CD4-positive, CD25-positive, alpha-beta regulatory T cell (primary cell): ENCODE measurements at regions not wholly inside any gene's neighbourhood (a gene's known extent, or its start where the extent isn't known, plus 50 kb on each side); places are given as distances from the start of the nearest gene placed in this dataset.

Experiments
- ATAC-seq, 2 donors: fragments of 150-1000 bp; cut with Tn5 transposase; one replicate each; pipeline ENCODE4 v1.10.0; 2021; ENCODE audit warnings: low read depth in 2 of 2, moderate number of reproducible peaks in 2 of 2, moderate library complexity in 1 of 2
- DNase-seq, 3 donors: peaks; one replicate each; pipeline versions ENCODE4 v3.0.0 to v3.0.0-alpha.2; 2012 to 2022; ENCODE audit warnings: mixed read lengths in 1 of 3
- H3K27ac ChIP-seq: one replicate; pipeline ENCODE4 v1.7.0; 2013; ENCODE audit warnings: mild to moderate bottlenecking, low read length; ENCODE audit not compliant: insufficient read depth, poor library complexity, severe bottlenecking
- H3K27me3 ChIP-seq: one replicate; pipeline ENCODE4 v1.7.0; 2013; ENCODE audit warnings: low read length; ENCODE audit not compliant: control insufficient read depth, insufficient read depth
- H3K36me3 ChIP-seq: one replicate; pipeline ENCODE4 v1.7.0; 2013; ENCODE audit warnings: mild to moderate bottlenecking, low read length, moderate library complexity; ENCODE audit not compliant: control insufficient read depth, insufficient read depth
- H3K4me1 ChIP-seq: 2 replicates; pipeline ENCODE4 v1.7.0; 2013; ENCODE audit warnings: mild to moderate bottlenecking, low read length; ENCODE audit not compliant: insufficient read depth, control insufficient read depth, poor library complexity, severe bottlenecking
- H3K4me3 ChIP-seq: one replicate; pipeline ENCODE4 v1.7.0; 2013; ENCODE audit warnings: low read depth, mild to moderate bottlenecking, low read length, moderate library complexity
- H3K9me3 ChIP-seq, 2 experiments: 1 replicate in 1 of 2; 2 replicates in 1 of 2; pipeline ENCODE4 v1.7.0; 2013; ENCODE audit warnings: low read length in 2 of 2, mild to moderate bottlenecking in 1 of 2, moderate library complexity in 1 of 2; ENCODE audit not compliant: control insufficient read depth in 2 of 2
- H3K27ac Mint-ChIP-seq, 3 donors: one replicate each; pipeline ENCODE4 v1.8.0; 2020 to 2022; ENCODE audit warnings: mild to moderate bottlenecking in 3 of 3, mixed read lengths in 3 of 3, moderate library complexity in 2 of 3
- H3K27me3 Mint-ChIP-seq: one replicate; pipeline ENCODE4 v1.8.0; 2022; ENCODE audit warnings: mild to moderate bottlenecking, mixed read lengths
- H3K36me3 Mint-ChIP-seq: one replicate; pipeline ENCODE4 v1.8.0; 2020; ENCODE audit warnings: mixed read lengths
- H3K4me1 Mint-ChIP-seq, 4 donors: one replicate each; pipeline ENCODE4 v1.8.0; 2020 to 2022; ENCODE audit warnings: mixed read lengths in 4 of 4, mild to moderate bottlenecking in 1 of 4
- H3K4me3 Mint-ChIP-seq, 4 donors: one replicate each; pipeline ENCODE4 v1.8.0; 2020 to 2022; ENCODE audit warnings: mild to moderate bottlenecking in 4 of 4, mixed read lengths in 4 of 4, moderate library complexity in 3 of 4
- H3K9me3 Mint-ChIP-seq, 7 donors: one replicate each; pipeline ENCODE4 v1.8.0; 2020 to 2022; ENCODE audit warnings: mixed read lengths in 7 of 7, mild to moderate bottlenecking in 3 of 7, moderate library complexity in 2 of 7

- no peaks in the 10 kb centered on the region for H3K4me1 ChIP-seq
- no peak overlapping the region for H3K4me3 ChIP-seq
- no peaks in the 10 kb centered on the region for H3K27me3 ChIP-seq
- no peaks in the 10 kb centered on the region for H3K36me3 Mint-ChIP-seq
- H3K4me3 Mint-ChIP-seq, result no peak overlapping the region
- no peak overlapping the region for H3K27ac ChIP-seq
- no peak overlapping the region for H3K27ac Mint-ChIP-seq
- H3K9me3 Mint-ChIP-seq, result no peaks in the 10 kb centered on the region
- ATAC-seq, result no peak
- H3K27me3 Mint-ChIP-seq, result no peaks in the 10 kb centered on the region
- no peak for DNase-seq
- H3K4me1 Mint-ChIP-seq, result no peaks in the 10 kb centered on the region
- no peaks in the 10 kb centered on the region for H3K9me3 ChIP-seq
- H3K36me3 ChIP-seq, result no peaks in the 10 kb centered on the region
Observed at GRCh38 chr2:226320076-226320948, 479.3 kb downstream of the IRS1 start.

- DNase-seq (no peak), ATAC-seq (no peak)
- no peak overlapping the region for H3K4me3 Mint-ChIP-seq
- H3K36me3 Mint-ChIP-seq, result no peaks in the 10 kb centered on the region
- Histone ChIP-seq H3K27ac (no peak overlapping the region), H3K36me3 (no peaks in the 10 kb centered on the region), H3K4me3 (no peak overlapping the region), H3K4me1 (no peaks in the 10 kb centered on the region), H3K27me3 (no peaks in the 10 kb centered on the region), H3K9me3 (no peaks in the 10 kb centered on the region)
- no peak overlapping the region for H3K27ac Mint-ChIP-seq
- H3K4me1 Mint-ChIP-seq, result no peaks in the 10 kb centered on the region
- H3K9me3 Mint-ChIP-seq, result no peaks in the 10 kb centered on the region
- H3K27me3 Mint-ChIP-seq, result no peaks in the 10 kb centered on the region
Observed at GRCh38 chr2:226317970-226318369, 481.6 kb downstream of the IRS1 start.

- DNase-seq (no peak), ATAC-seq (no peak)
- Mint-ChIP-seq H3K4me3 (no peak overlapping the region), H3K27ac (no peak overlapping the region), H3K9me3 (peaks cover 0 to 2% (median 0%) of the 10 kb centered on the region in 7 donors), H3K36me3 (no peaks in the 10 kb centered on the region), H3K27me3 (no peaks in the 10 kb centered on the region), H3K4me1 (no peaks in the 10 kb centered on the region)
- no peaks in the 10 kb centered on the region for H3K4me1 ChIP-seq
- H3K36me3 ChIP-seq, result no peaks in the 10 kb centered on the region
- no peaks in the 10 kb centered on the region for H3K9me3 ChIP-seq
- no peak overlapping the region for H3K4me3 ChIP-seq
- no peak overlapping the region for H3K27ac ChIP-seq
- no peaks in the 10 kb centered on the region for H3K27me3 ChIP-seq
Observed at GRCh38 chr2:226313060-226313459, 486.6 kb downstream of the IRS1 start.

- no peak for ATAC-seq
- H3K4me3 Mint-ChIP-seq, result no peak overlapping the region
- no peak for DNase-seq
- Histone ChIP-seq H3K9me3 (no peaks in the 10 kb centered on the region), H3K4me1 (no peaks in the 10 kb centered on the region), H3K36me3 (no peaks in the 10 kb centered on the region), H3K4me3 (no peak overlapping the region), H3K27ac (no peak overlapping the region), H3K27me3 (no peaks in the 10 kb centered on the region)
- no peaks in the 10 kb centered on the region for H3K36me3 Mint-ChIP-seq
- no peaks in the 10 kb centered on the region for H3K4me1 Mint-ChIP-seq
- peaks cover 0 to 2% (median 0%) of the 10 kb centered on the region in 7 donors for H3K9me3 Mint-ChIP-seq
- no peak overlapping the region for H3K27ac Mint-ChIP-seq
- H3K27me3 Mint-ChIP-seq, result no peaks in the 10 kb centered on the region
Observed at GRCh38 chr2:226312155-226312554, 487.5 kb downstream of the IRS1 start.

GRCh38 chr2:226310146-226310545 is 489.5 kb downstream of the IRS1 start:
- H3K36me3 ChIP-seq, result no peaks in the 10 kb centered on the region
- Mint-ChIP-seq H3K27ac (no peak overlapping the region), H3K27me3 (no peaks in the 10 kb centered on the region), H3K4me3 (no peak overlapping the region), H3K9me3 (peaks cover 0 to 2% (median 0%) of the 10 kb centered on the region in 7 donors), H3K4me1 (no peaks in the 10 kb centered on the region), H3K36me3 (no peaks in the 10 kb centered on the region)
- H3K27me3 ChIP-seq, result no peaks in the 10 kb centered on the region
- H3K27ac ChIP-seq, result no peak overlapping the region
- H3K4me1 ChIP-seq, result no peaks in the 10 kb centered on the region
- ATAC-seq (no peak), DNase-seq (no peak)
- no peaks in the 10 kb centered on the region for H3K9me3 ChIP-seq
- H3K4me3 ChIP-seq, result no peak overlapping the region

- H3K4me3 Mint-ChIP-seq, result no peak overlapping the region
- no peak overlapping the region for H3K4me3 ChIP-seq
- H3K9me3 ChIP-seq, result no peaks in the 10 kb centered on the region
- no peak for DNase-seq
- H3K4me1 Mint-ChIP-seq, result no peaks in the 10 kb centered on the region
- H3K27ac ChIP-seq, result no peak overlapping the region
- H3K36me3 ChIP-seq, result no peaks in the 10 kb centered on the region
- H3K36me3 Mint-ChIP-seq, result no peaks in the 10 kb centered on the region
- no peak for ATAC-seq
- H3K27ac Mint-ChIP-seq, result no peak overlapping the region
- no peaks in the 10 kb centered on the region for H3K27me3 ChIP-seq
- H3K9me3 Mint-ChIP-seq, result peaks cover 0 to 2% (median 0%) of the 10 kb centered on the region in 7 donors
- H3K4me1 ChIP-seq, result no peaks in the 10 kb centered on the region
- H3K27me3 Mint-ChIP-seq, result no peaks in the 10 kb centered on the region
Observed at GRCh38 chr2:226308986-226309385, 490.6 kb downstream of the IRS1 start.

GRCh38 chr2:226308323-226308680 is 491.3 kb downstream of the IRS1 start:
- no peak for ATAC-seq
- DNase-seq, result no peak

More at GRCh38 chr2:226308323-226308680, 491.3 kb downstream of the IRS1 start:
- no peaks in the 10 kb centered on the region for H3K4me1 Mint-ChIP-seq
- no peaks in the 10 kb centered on the region for H3K27me3 Mint-ChIP-seq
- H3K9me3 Mint-ChIP-seq, result peaks cover 0 to 2% (median 0%) of the 10 kb centered on the region in 7 donors
- no peak overlapping the region for H3K27ac ChIP-seq
- H3K9me3 ChIP-seq, result no peaks in the 10 kb centered on the region
- no peaks in the 10 kb centered on the region for H3K36me3 Mint-ChIP-seq
- H3K27me3 ChIP-seq, result no peaks in the 10 kb centered on the region
- no peak overlapping the region for H3K4me3 ChIP-seq
- H3K27ac Mint-ChIP-seq, result no peak overlapping the region
- H3K36me3 ChIP-seq, result no peaks in the 10 kb centered on the region
- no peaks in the 10 kb centered on the region for H3K4me1 ChIP-seq
- H3K4me3 Mint-ChIP-seq, result no peak overlapping the region
